ENCODE measurements at regions not wholly inside any gene's neighbourhood (a gene's known extent, or its start where the extent isn't known, plus 50 kb on each side); places are given as distances from the start of the nearest gene placed in this dataset.

DNA sequence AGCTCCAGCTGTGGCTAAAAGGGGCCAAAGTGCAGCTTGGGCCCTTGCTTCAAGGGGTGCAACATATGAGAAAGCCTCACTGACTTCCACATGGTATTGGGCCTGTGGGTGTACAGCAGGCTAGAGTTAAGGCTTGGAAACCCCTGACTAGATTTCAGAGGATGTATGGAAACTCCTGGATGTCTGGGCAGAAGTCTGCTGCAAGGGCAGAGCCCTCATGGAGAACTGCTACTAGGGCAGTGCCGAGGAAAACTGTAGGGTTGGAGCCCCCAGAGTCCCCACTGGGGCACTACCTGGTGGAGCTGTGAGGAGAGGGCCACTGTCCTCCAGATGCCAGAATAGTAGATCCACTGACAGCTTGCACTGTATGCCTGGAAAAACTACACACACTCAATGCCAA is 69.5 kb downstream of the XCL2 start:
- Histone ChIP-seq H3K27me3 (no peaks in the 10 kb centered on the region), H3K4me3 (no peak overlapping the region), H3K36me3 (no peaks in the 10 kb centered on the region), H3K9me3 (peaks cover 7% of the 10 kb centered on the region), H3K27ac (no peak overlapping the region), H3K9ac (ENCODE audit: low read depth in 2 of 2, low read length in 2 of 2) (no peak overlapping the region), H3K4me1 (peaks cover 5% of the 10 kb centered on the region)
- TF ChIP-seq, protein P1, sequence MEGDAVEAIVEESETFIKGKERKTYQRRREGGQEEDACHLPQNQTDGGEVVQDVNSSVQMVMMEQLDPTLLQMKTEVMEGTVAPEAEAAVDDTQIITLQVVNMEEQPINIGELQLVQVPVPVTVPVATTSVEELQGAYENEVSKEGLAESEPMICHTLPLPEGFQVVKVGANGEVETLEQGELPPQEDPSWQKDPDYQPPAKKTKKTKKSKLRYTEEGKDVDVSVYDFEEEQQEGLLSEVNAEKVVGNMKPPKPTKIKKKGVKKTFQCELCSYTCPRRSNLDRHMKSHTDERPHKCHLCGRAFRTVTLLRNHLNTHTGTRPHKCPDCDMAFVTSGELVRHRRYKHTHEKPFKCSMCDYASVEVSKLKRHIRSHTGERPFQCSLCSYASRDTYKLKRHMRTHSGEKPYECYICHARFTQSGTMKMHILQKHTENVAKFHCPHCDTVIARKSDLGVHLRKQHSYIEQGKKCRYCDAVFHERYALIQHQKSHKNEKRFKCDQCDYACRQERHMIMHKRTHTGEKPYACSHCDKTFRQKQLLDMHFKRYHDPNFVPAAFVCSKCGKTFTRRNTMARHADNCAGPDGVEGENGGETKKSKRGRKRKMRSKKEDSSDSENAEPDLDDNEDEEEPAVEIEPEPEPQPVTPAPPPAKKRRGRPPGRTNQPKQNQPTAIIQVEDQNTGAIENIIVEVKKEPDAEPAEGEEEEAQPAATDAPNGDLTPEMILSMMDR (IDR thresholded peaks at IDR 0.05) = no peak
- no peak for DNase-seq
- intact Hi-C loops (cut with DNase I) = no loop called here

DNA sequence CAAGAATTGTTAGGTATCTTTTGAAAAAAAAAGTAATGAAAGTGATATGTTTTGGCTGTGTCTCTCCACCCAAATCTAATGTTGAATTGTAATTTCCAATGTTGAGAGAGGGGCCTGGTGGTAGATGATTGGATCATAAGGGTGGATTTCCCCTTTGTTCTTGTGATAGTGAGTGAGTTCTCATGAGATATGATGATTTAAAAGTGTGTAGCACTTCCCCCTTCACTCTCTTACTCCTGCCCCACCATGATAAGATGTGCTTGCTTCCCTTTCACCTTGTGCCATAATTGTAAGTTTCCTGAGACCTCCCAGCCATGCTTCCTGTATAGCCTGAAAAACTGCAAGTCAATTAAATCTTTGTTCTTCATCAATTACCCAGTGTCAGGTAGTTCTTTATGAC is 70.7 kb downstream of the XCL2 start:
- H3K27ac ChIP-seq = no peak overlapping the region
- TF ChIP-seq, protein P1 (IDR thresholded peaks at IDR 0.05) = no peak
- no peak overlapping the region for H3K9ac ChIP-seq (ENCODE audit: low read depth in 2 of 2, low read length in 2 of 2)
- no peaks in the 10 kb centered on the region for H3K27me3 ChIP-seq
- H3K4me1 ChIP-seq = peaks cover 14% of the 10 kb centered on the region
- DNase-seq = no peak
- H3K36me3 ChIP-seq = no peaks in the 10 kb centered on the region
- intact Hi-C loops (cut with DNase I) = no loop called here
- H3K9me3 ChIP-seq = peaks cover 7% of the 10 kb centered on the region
- no peak overlapping the region for H3K4me3 ChIP-seq

DNA sequence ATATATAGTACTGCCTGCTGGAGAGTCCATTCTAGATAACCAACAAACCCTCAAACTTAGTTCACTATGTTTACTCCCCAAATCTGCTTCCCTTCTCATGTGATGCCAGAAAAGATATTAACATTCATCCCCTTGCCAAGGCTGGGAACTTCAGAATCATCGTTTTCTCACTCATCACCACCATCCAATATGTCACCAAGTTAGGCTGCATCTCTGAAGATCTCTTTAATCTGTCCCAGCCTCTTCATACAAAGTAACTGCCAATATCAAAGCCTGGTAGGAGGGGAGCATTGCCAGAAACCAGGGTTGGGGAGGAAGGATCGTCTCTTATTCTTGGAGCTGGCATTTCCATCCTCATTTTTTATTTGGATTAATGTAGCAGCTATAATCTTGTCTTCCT is 71.6 kb downstream of the XCL2 start:
- intact Hi-C loops (cut with DNase I) = no loop called here
- peaks cover 20% of the 10 kb centered on the region for H3K4me1 ChIP-seq

DNA sequence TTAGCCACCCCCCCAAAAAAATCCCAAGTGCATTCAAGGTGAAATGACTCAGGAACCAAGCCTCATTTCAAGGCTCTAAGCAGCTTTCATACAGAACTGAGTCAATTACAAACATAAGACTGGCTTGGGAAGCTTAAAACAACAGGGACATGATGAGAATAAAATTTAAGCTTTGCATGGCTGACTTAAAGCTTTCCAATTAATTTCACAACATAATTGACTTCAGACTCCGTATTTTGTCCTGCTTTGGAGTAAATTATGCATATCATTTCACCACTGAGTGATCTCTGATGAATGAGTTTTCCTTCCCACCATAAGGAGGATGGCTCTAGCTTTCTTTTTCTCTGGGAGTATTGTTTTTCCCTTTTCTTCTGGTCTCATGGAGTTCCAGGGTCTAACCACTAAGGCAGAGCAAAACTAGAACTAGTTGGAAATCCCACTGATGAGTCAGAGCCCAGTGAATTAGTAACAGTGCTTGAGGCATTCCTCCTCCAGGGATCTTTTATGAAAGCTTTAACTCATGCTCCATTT is 72.8 kb downstream of the XCL2 start:
- no peak for DNase-seq
- H3K36me3 ChIP-seq = no peaks in the 10 kb centered on the region
- H3K4me1 ChIP-seq = peaks cover 20% of the 10 kb centered on the region
- TF ChIP-seq, protein P1 (IDR thresholded peaks at IDR 0.05) = no peak
- no peaks in the 10 kb centered on the region for H3K27me3 ChIP-seq
- H3K9ac ChIP-seq (ENCODE audit: low read depth in 2 of 2, low read length in 2 of 2) = no peak overlapping the region
- intact Hi-C loops (cut with DNase I) = no loop called here
- no peak overlapping the region for H3K4me3 ChIP-seq
- H3K27ac ChIP-seq = peak overlapping the region; percentile 40
- H3K9me3 ChIP-seq = peaks cover 7% of the 10 kb centered on the region

More for the DNA sequence above, 71.6 kb downstream of the XCL2 start:
- H3K9me3 ChIP-seq = peaks cover 7% of the 10 kb centered on the region
- H3K27ac ChIP-seq = no peak overlapping the region
- no peaks in the 10 kb centered on the region for H3K36me3 ChIP-seq
- no peak overlapping the region for H3K4me3 ChIP-seq
- H3K9ac ChIP-seq (ENCODE audit: low read depth in 2 of 2, low read length in 2 of 2) = no peak overlapping the region
- DNase-seq = no peak
- H3K27me3 ChIP-seq = no peaks in the 10 kb centered on the region
- TF ChIP-seq, protein P1 (IDR thresholded peaks at IDR 0.05) = no peak

DNA sequence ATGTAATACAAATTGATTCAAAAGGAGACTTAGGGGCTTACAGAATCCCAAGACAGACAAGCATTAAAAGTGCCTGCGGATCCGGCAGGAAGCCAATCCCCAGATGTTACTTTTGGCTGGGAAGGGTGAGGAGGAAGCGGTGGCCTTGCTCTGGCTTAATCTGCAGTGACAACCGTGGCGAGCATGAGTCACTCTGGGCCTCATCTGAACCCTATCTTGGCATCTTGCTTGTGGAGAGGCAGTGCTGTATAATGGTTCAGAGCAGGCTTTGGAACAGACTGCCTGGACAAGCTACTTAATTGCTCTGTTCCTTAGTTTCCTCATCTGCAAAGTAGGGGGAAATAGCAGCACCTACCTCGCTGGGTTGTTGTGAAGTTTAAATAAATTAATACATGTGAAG is 74.1 kb downstream of the XCL2 start:
- Histone ChIP-seq H3K36me3 (no peaks in the 10 kb centered on the region), H3K4me1 (peaks cover 20% of the 10 kb centered on the region), H3K27me3 (no peaks in the 10 kb centered on the region), H3K9me3 (peaks cover 7% of the 10 kb centered on the region), H3K9ac (ENCODE audit: low read depth in 2 of 2, low read length in 2 of 2) (no peak overlapping the region), H3K27ac (peak overlapping the region; percentile 40), H3K4me3 (no peak overlapping the region)
- TF ChIP-seq, protein P1 (IDR thresholded peaks at IDR 0.05) = no peak
- peak; percentile 70 for DNase-seq
- intact Hi-C loops (cut with DNase I) = no loop called here
